Fibroblast of pulmonary artery (primary cell): ENCODE measurements at regions not wholly inside any gene's neighbourhood (a gene's known extent, or its start where the extent isn't known, plus 50 kb on each side); places are given as distances from the start of the nearest gene placed in this dataset.

Source experiments
- DNase-seq: peaks from one replicate; pipeline ENCODE4 v3.0.0-alpha.2; 2010; ENCODE audit warnings: low read depth
- H3K4me3 ChIP-seq: replicated peaks from 2 replicates; pipeline ENCODE4 v1.5.1; 2011; ENCODE audit warnings: low read depth, mild to moderate bottlenecking, control low read depth, low read length, moderate library complexity
- TF ChIP-seq, protein P1 (sequence below): IDR thresholded peaks from 2 replicates; pipeline ENCODE4 v1.5.1; 2011; ENCODE audit warnings: mild to moderate bottlenecking, control low read depth, low read length, inconsistent platforms; ENCODE audit errors: missing control alignments

DNA sequence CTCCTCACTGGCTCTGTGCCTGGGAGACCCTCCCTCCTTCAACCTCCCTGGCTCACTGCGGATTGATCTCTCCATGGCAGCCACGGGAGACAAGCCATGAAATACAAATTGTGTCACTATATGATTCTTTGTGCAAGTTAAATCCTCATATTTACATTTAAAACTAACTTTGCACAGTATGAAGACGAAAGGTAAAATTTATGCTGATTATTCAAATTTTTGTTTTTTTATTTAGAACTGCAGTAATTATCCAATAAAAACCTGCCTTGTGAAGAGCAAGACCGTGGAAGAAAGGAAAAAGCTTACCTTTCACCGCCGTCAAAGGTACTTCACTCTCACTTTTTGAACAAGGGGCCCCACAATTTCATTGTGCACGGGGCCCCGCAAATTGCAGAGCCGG lies 436.9 kb downstream of the EIPR1 start:
- DNase-seq, result no peak
- no peak overlapping the region for H3K4me3 ChIP-seq
- TF ChIP-seq, protein P1, sequence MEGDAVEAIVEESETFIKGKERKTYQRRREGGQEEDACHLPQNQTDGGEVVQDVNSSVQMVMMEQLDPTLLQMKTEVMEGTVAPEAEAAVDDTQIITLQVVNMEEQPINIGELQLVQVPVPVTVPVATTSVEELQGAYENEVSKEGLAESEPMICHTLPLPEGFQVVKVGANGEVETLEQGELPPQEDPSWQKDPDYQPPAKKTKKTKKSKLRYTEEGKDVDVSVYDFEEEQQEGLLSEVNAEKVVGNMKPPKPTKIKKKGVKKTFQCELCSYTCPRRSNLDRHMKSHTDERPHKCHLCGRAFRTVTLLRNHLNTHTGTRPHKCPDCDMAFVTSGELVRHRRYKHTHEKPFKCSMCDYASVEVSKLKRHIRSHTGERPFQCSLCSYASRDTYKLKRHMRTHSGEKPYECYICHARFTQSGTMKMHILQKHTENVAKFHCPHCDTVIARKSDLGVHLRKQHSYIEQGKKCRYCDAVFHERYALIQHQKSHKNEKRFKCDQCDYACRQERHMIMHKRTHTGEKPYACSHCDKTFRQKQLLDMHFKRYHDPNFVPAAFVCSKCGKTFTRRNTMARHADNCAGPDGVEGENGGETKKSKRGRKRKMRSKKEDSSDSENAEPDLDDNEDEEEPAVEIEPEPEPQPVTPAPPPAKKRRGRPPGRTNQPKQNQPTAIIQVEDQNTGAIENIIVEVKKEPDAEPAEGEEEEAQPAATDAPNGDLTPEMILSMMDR, result no peak

DNA sequence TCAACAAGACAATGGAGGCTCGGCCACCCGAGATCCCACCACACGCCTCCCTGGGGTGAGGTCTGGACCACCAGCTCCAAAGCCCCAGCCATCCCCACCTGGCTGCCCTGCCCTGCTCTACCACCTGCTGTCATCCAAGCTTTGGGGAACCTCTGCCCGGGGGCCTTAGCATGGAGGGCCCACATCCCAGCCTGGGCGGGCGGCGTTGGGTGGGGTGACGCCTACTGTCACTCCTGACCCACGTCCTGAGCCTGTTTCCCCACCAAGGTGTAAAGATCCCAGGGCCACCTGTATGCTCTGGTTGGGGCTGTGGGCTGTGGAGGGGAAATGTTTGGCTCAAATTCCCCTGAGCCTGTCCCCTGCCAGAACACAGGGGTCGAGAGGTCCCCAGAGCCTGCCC lies 437.6 kb downstream of the EIPR1 start:
- TF ChIP-seq, protein P1, result no peak
- no peak for DNase-seq
- H3K4me3 ChIP-seq, result no peak overlapping the region

DNA sequence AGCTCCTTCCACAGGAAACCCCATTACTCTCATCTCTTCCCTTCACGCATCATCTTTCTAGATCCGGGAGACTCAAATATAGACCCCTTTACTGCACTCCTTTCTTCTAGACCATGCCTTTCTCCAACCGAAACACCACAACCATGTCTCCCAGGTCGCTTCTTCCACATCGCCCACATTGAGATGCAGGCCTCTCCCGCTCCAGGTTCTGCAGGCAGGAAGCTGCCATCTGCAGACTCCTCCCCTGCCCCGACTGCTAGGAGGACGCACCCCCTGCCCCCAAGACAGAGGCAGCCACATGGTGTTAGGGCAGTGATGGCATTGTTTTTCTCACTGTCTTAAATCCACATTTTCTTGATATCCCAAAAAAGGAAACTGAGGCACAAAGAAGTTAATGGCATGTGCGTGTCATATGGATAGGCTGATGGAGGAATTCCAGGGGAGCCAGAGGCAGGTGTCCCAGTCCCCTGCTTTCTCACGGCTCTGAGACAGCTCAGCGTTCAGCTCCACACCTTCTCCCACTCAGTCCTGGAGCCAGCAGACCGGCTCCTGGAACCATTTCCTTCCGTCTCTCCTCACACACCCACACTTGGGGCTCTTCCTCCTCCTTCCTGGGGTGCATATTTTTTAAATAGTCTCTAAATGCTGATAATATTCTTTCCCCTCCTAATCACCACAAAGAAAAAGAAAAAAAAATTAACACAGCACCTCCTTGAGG lies 438.4 kb downstream of the EIPR1 start:
- TF ChIP-seq, protein P1, result no peak
- DNase-seq, result no peak
- H3K4me3 ChIP-seq, result no peak overlapping the region

DNA sequence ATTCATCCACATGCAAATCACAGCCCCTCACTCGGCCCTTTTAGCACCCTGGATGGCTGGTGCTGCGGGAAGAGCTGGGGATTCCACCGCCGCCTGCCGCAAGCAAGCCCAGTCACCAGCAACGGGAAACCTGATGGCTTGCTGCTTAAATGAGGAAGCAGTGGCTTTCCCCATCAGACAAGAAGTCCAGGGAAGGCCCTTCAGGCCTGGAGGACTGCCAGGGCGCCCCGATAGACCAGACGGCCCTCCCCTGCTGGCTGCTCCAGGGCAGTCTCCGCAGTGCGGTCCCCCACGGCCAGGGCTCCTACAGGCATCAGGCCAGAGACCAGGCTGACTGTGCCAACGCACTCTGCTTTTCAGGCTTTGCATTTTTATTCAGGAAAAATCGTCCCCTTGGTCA lies 439.1 kb downstream of the EIPR1 start:
- DNase-seq, result no peak
- H3K4me3 ChIP-seq, result no peak overlapping the region
- TF ChIP-seq, protein P1, result no peak

DNA sequence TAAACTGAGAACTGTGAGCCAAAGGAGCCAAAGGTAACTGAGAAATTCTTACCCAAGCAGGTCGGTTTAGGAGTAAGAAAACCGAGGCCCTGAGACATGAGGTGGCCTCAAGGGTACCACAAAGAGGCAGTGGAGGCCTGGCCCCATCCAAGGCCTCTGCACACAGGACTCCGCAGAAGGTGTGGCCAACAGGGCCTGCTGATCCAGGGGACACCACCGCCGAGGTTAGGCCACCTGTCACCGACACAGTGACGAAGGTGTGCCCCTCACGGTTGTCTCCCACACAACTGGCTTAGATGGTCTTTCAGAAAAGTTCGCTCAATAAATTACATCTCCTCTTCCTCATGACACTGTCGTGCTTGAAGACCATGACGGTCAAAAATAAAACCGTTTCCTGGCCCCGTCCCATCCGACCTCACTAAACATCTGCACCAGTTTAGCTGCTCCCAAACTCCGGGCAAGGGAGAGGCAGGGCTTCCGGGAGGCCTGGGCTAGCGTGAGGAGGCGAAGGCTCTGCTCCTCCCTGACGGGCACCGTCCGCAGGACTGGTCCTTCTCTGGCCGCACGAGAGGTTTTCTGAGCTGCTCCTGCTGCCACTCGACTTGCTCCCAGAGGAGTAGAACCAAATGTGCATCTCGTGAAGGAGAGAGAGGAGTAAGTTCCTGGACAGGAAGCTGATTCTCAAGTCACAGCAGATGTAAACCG lies 442.0 kb downstream of the EIPR1 start:
- TF ChIP-seq, protein P1, result no peak
- no peak for DNase-seq
- H3K4me3 ChIP-seq, result no peak overlapping the region

DNA sequence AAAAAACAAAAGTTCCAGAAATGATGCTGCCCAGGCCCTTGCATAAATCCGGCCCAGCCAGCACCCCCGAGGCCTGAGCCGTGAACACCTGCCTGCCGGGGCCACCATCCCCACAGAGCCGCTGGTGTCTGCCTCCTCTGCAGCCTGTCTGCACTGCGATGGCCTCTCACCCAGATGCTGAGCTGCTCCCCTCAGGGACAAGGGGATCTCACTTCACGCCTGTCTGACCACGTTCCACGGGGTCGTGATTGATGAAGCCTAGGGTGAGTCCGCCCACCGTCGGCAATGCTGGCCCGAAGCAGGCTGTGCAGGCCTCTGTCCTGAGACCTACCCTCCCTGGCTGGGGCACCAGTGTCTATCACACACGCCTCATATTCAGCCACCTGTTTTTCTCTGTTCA lies 444.2 kb downstream of the EIPR1 start:
- TF ChIP-seq, protein P1, result no peak
- DNase-seq, result no peak
- H3K4me3 ChIP-seq, result no peak overlapping the region
